M059J (cell line): ENCODE measurements at regions not wholly inside any gene's neighbourhood (a gene's known extent, or its start where the extent isn't known, plus 50 kb on each side); places are given as distances from the start of the nearest gene placed in this dataset.

Experiments
- DNase-seq: peaks from one replicate; pipeline ENCODE4 v3.0.0-alpha.2; 2012; ENCODE audit warnings: low read depth

DNA sequence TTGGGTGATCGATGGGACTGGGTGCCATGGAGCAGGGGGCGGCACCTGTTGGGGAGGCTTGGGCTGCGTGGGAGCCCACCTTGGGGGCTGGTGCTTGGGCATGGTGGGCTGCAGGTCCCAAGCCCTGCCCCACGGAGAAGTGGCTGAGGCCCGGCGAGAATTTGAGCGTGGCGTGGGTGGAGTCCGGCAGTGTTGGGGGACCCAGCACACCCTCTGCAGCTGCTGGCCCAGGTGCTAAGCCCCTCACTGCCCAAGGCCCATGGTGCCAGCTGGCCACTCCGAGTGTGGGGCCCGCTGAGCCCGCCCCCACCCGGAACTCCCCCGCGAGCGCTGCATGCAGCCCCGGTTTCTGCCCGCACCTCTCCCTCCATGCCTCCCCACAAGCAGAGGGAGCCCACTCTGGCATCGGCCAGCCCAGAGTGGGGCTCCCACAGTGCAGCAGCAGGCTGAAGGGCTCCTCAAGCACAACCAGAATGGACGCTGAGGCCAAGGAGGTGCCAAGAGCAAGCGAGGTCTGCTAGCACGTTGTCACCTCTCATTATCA, 1178.6 kb upstream of the CDH10 start:
- no peak for DNase-seq
